Fibroblast of upper back skin (primary cell): ENCODE measurements at regions not wholly inside any gene's neighbourhood (a gene's known extent, or its start where the extent isn't known, plus 50 kb on each side); places are given as distances from the start of the nearest gene placed in this dataset.

Source experiments
- DNase-seq: peaks from one replicate; pipeline ENCODE4 v3.0.0-alpha.2; 2013

- DNase-seq: no peak
Observed at GRCh38 chr10:105973360-105973759, 1191.1 kb downstream of the SORCS1 start.

GRCh38 chr10:105971460-105971859 lies 1193.0 kb downstream of the SORCS1 start:
- no peak for DNase-seq

GRCh38 chr10:105969884-105970377 lies 1194.6 kb downstream of the SORCS1 start:
- no peak for DNase-seq

- DNase-seq: peak; percentile 41
Observed at GRCh38 chr10:105968666-105969065, 1195.8 kb downstream of the SORCS1 start.

- DNase-seq: peak; percentile 14
Observed at GRCh38 chr10:105967256-105967655, 1197.2 kb downstream of the SORCS1 start.

DNA sequence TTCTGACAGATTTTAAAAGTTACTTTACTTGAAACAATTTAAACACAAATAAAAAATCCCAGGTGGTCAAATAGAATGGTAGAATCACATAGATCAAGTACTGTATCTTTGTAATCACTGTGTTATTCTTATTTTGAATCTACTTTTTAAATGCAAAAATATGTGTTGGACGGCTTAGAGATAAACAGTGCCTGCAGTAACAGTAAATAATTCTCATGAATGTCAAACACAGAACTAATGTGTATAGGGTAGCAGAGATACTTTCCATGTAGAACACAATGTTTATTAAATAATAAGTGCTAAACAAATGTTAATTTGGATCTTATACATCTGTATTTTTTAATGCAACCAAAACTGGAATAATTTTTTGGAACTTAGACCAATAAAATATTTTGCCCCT lies 1199.4 kb downstream of the SORCS1 start:
- DNase-seq: no peak

DNA sequence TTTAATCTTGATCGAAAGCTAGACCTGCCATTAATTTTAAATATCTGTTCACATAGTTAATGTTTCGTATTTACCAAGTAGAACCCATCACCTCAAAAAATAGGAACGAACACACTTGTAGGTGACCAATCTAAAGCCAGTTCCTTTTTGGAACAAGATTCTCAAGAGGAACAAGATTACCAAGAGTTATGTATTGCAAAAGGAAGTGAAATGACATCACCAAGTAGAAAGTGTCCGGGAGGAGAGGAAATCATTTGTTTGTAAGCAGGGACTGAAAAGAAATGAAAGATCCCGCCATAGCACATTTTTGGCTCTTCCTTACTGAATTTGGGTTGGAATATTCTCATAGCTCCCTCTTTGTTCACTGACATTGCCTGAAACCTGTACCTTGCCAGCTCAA lies 1200.5 kb downstream of the SORCS1 start:
- no peak for DNase-seq

DNA sequence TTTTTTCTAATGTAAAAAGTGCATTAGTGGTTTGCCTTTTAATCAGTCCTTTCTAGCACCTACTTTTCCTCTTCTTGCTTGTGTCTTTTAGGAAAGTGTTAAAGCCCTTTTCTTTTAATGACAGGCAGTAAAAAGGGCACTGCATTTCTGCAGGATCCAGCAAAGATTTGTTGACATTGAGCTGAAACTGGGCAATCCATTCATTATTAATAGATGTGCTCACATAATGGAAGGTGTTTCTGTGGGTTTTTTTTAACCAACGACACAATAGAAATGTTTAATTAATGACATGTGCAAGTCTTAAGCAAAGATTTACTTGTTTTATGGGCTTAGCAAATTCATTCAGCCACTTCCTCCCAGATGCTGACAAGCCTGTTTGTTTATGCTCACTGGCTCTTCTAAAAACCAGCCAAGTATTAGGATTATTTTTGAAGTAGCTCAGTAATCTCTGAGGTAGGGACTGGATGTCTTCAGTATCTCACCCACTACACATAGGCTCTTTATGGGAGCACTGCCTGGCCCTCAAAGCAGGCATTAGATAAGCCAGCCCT lies 1201.1 kb downstream of the SORCS1 start:
- no peak for DNase-seq

DNA sequence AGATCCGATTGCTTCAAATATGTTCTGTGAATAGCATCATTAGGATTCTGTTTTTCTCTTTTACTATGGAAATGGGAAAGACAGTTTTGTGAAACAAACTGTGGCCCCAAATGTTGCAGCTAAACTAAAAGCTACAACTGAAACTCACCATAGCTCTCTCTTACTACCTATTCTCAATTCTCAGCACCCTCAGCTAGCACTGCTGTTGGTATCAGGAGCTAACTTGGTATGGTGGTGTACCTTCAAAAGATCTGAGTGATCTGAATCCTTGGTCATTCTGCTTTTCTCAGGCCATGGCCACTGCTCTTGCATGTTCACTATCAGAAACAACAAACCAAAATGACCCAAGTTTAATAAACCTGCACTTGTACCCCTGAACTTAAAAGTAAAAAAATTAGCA lies 1208.0 kb downstream of the SORCS1 start:
- no peak for DNase-seq

DNA sequence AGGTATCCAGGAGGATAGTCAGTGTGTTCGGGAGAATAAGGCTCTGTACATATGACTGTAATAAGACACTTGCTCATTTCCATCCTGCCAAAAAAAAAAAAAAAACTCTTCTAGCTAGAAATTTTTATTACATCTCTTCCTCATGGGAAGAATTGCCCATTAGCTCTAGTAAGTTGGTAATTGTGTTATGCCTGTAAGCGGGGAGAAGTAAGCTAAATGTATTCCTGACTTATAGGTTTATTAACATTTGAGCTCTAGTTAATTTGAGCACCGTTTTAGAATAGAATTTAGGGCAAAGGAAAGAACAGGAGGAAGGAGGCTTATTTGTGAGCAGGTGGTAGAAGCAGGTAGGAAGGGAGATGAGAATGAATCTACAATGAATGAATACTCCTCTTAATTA lies 1210.6 kb downstream of the SORCS1 start:
- DNase-seq: no peak

DNA sequence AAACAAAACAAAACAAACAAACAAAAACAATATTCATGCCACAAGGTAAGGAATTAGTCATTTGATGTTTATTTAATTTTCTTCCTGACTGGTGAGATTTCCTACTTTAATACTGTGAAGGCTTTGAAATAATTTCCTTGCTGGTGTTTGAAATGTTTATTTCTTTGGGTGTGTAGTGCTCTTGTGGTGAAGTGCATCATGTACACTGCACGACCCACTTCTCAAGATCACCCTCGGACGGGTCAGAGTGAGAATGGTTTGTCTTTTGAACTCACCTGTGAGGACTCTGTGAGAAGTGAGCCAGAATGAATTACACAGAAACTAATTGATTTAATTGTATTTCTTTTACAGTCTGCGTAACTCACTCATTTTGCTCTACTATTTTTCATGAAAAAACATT lies 1211.5 kb downstream of the SORCS1 start:
- no peak for DNase-seq

- peak; percentile 36 for DNase-seq
Observed at GRCh38 chr10:105952153-105952552, 1212.4 kb downstream of the SORCS1 start.

- DNase-seq: peak; percentile 64
Observed at GRCh38 chr10:105950410-105950809, 1214.1 kb downstream of the SORCS1 start.

- no peak for DNase-seq
Observed at GRCh38 chr10:105949721-105950120, 1214.8 kb downstream of the SORCS1 start.

DNA sequence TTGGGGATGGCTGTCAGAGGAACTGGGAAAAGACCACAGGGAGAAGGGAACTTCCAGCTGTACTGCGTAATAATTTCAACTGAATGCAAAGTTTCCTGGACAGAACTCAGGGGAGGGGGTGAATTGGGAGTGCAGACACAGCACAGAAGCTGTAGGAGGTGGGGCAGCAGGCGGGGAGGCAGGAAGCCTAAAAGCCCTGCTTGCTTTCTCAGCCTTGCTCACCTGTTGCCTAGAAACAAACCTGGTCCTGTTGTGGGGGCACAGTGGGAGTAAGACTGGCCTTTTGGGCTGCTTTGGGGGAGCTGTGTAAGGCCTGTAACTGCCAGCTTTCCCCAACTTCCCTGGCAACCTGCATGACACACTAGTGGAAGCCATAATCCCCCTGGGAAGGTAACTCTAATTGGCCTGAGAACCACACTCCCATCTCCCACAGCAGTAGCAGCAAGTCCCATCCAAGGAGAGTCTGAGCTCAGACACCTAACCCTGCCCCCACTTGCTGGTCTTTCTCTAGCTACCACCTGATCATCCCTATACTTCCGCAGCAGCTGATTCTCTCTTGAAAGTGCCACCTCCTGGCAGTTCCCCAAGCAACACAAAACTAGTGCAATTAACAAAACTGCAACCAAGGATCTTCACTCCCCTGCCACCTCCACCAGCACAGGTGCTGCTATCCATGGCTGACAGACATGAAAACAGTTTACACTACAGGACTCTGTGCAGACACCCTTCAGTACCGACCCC lies 1239.3 kb downstream of the SORCS1 start:
- no peak for DNase-seq

- no peak for DNase-seq
Observed at GRCh38 chr10:105921348-105921747, 1243.2 kb downstream of the SORCS1 start.

DNA sequence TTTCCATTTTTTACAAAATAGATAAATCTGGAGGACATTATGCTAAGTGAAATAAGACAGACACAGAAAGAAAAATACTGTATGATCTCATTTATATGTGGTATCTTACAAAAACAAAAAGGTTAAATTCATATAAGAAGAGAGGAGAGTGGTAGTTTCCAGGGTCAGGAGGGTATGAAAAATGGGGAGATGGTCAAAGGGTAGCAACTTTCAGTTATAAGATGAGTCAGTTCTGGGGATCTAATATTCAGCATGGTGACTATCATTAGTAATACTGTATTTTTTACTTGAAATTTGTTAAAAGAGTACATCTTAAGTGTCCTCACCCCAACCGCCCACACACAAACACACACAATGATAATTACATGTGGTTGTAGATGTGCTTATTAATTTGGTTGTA lies 1250.1 kb downstream of the SORCS1 start:
- no peak for DNase-seq

GRCh38 chr10:105908701-105909100 lies 1255.8 kb downstream of the SORCS1 start:
- no peak for DNase-seq

DNA sequence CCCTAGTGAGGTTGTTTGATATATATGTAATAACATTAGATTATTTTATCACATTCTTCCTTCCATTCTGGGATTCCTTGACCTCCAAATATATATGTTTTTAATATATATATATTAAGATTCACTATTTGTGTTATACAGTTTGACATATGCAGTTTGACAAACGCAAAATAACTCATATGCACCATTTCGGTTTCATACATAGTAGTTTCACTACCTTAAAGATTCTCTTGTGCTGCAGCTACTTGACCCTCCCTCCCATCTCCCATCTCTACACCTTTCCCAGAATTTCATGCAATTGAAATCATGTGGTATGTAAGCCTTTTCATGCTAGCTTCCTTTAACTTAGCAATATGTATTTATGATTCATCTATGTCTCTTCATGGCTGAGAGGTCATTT lies 1244.4 kb downstream of the SORCS3 start:
- DNase-seq: no peak

DNA sequence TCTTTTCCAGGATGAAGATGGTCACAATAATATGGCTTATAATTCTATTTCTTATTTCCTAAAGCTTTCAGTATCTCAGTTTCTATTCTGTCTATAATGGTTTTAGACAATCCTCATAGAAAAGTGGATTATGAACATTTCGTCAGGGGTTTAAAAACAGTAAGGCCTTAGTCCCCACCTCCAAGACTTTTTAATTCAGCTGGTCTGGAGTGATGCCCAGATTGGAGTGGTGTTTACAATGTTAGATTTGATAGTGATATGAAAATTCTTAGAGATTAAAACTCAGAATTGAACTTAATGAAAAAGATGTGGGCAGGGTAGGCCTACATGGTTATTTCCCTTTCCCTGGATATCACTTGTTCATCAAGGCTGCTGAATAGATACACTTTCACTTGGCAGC lies 1238.3 kb downstream of the SORCS3 start:
- no peak for DNase-seq

- DNase-seq: no peak
Observed at GRCh38 chr10:105875050-105875449, 1234.0 kb downstream of the SORCS3 start.

DNA sequence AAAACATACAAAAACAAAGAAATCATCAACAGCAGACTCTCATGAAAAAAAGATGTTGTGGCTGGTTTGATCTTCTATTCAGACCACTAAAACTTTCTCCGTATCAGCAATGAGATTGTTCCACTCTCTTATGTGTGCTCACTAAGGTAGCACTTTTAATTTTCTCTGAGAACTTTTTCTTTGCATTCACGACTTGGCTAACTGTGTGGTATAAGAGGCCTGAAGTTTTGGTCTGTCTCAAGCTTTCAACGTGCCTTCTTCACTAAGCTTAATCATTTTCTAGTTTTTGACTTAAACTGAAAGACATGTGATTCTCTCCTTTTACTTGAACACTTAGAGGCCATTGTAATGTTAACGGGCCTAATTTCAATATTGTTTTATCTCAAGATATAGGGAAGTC lies 1231.6 kb downstream of the SORCS3 start:
- DNase-seq: no peak

GRCh38 chr10:105868935-105869334 lies 1227.8 kb downstream of the SORCS3 start:
- no peak for DNase-seq

GRCh38 chr10:105864854-105865253 lies 1223.8 kb downstream of the SORCS3 start:
- no peak for DNase-seq
